PC-3 (cell line): ENCODE measurements at regions not wholly inside any gene's neighbourhood (a gene's known extent, or its start where the extent isn't known, plus 50 kb on each side); places are given as distances from the start of the nearest gene placed in this dataset.

Source experiments
- ATAC-seq: fragments of 200-7000 bp; cut with Tn5 transposase; 2 replicates; pipeline ENCODE4 v1.9.1; 2020; ENCODE audit warnings: mild to moderate bottlenecking, moderate library complexity
- BruUV-seq: library from RNA; stranded (reverse); fragments of 400-500 nt; replicated peaks from 2 replicates; lab custom pipeline; 2021; lab: Mats Ljungman, UMichigan
- CTCF ChIA-PET: fragments of 300-600 bp; sonication (Branson Sonifier 250); formaldehyde crosslinking; loops from one replicate; lab custom pipeline; 2022; ENCODE audit warnings: antibody characterized with exemption; lab: Charles Lee
- POLR2A ChIA-PET: fragments of 300-600 bp; sonication (Branson Sonifier 250); formaldehyde crosslinking; loops from one replicate; lab custom pipeline; 2022; ENCODE audit warnings: antibody characterized with exemption; ENCODE audit not compliant: unreplicated experiment; lab: Charles Lee
- DNase-seq: peaks from one replicate; pipeline ENCODE4 v3.0.0-alpha.2; 2015
- H2AFZ ChIP-seq: fragments of 300-600 bp; sonication (generic); 2 replicates; pipeline ENCODE4 v1.6.0; 2016; ENCODE audit warnings: antibody characterized with exemption, low read length
- H3F3A ChIP-seq: fragments of 300-600 bp; sonication (generic); one replicate; pipeline ENCODE4 v1.6.0; 2017; ENCODE audit warnings: antibody characterized with exemption, low read length, control low read depth, mild to moderate bottlenecking; ENCODE audit not compliant: unreplicated experiment
- H3K27ac ChIP-seq: fragments of 300-600 bp; sonication (generic); 2 replicates; pipeline ENCODE4 v1.5.1; 2016; ENCODE audit warnings: mild to moderate bottlenecking, low read length
- H3K27me3 ChIP-seq: fragments of 300-600 bp; sonication (generic); 2 replicates; pipeline ENCODE4 v1.6.1; 2016; ENCODE audit warnings: low read length, mixed read lengths
- H3K36me3 ChIP-seq: fragments of 300-600 bp; sonication (generic); 2 replicates; pipeline ENCODE4 v1.6.1; 2016; ENCODE audit warnings: low read depth, mixed run types, low read length, mixed read lengths
- H3K4me1 ChIP-seq: fragments of 300-600 bp; sonication (generic); 2 replicates; pipeline ENCODE4 v1.5.1; 2016; ENCODE audit warnings: low read length; ENCODE audit not compliant: insufficient read depth
- H3K4me2 ChIP-seq: fragments of 300-600 bp; sonication (generic); 2 replicates; pipeline ENCODE4 v1.6.0; 2016; ENCODE audit warnings: low read length
- H3K4me3 ChIP-seq: fragments of 300-600 bp; sonication (generic); 2 replicates; pipeline ENCODE4 v1.5.1; 2016; ENCODE audit warnings: mild to moderate bottlenecking, low read length, mixed read lengths
- H3K79me2 ChIP-seq: fragments of 300-600 bp; sonication (generic); 2 replicates; pipeline ENCODE4 v1.6.1; 2017; ENCODE audit warnings: low read length, mixed read lengths
- H3K9ac ChIP-seq: fragments of 300-600 bp; sonication (generic); 2 replicates; pipeline ENCODE4 v1.6.0; 2016; ENCODE audit warnings: mild to moderate bottlenecking, low read length
- H3K9me2 ChIP-seq: fragments of 300-600 bp; sonication (generic); replicated peaks from 2 replicates; pipeline ENCODE4 v1.6.1; 2016; ENCODE audit warnings: mixed run types, low read length, mixed read lengths
- H3K9me3 ChIP-seq: fragments of 300-600 bp; sonication (generic); 2 replicates; pipeline ENCODE4 v1.6.1; 2016; ENCODE audit warnings: low read length, mixed read lengths
- H4K20me1 ChIP-seq: fragments of 300-600 bp; sonication (generic); 2 replicates; pipeline ENCODE4 v1.6.1; 2016; ENCODE audit warnings: low read length, mixed read lengths
- CTCF ChIP-seq: fragments of 300-600 bp; sonication (generic); conservative IDR thresholded peaks from 2 replicates; pipeline ENCODE4 v1.5.1; 2017; ENCODE audit warnings: antibody characterized with exemption, low read depth, mild to moderate bottlenecking, low read length
- EZH2 ChIP-seq: fragments of 300-600 bp; sonication (generic); IDR thresholded peaks from one replicate; pipeline ENCODE4 v1.6.1; 2017; ENCODE audit warnings: antibody characterized with exemption, mild to moderate bottlenecking, low read length; ENCODE audit not compliant: unreplicated experiment
- EZH2phosphoT487 ChIP-seq: fragments of 300-600 bp; sonication (generic); IDR thresholded peaks from 2 replicates; pipeline ENCODE4 v1.6.1; 2018; ENCODE audit warnings: mild to moderate bottlenecking, antibody characterized with exemption, low read length, borderline replicate concordance
- intact Hi-C: fragments of 100-400 bp; cut with micrococcal nuclease; formaldehyde crosslinking; loops from 2 replicates; pipeline ENCODE4 v1.9.0; 2023

DNA sequence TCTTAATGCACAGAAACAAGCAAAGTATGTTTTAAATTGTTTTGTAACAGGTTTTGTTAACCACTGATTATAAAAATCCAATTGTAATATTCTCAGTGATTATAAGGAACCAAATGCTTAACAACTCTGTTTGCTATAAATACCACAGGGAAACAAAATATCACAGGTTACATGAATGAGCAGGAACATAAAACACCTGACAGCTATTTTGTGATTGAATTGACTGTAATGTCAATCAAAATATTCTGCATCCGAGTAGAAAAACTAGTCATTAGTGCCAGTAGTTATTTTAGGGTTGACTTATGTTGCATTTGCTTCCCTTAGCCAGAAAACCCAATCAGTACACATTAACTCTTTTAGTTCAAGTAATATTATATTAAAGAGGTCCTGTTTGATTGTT, 1707.8 kb upstream of the ACO1 start:
- no peaks in the 10 kb centered on the region for H3K79me2 ChIP-seq
- no peaks in the 10 kb centered on the region for H3K36me3 ChIP-seq
- no peaks in the 10 kb centered on the region for H3K4me1 ChIP-seq
- no peak overlapping the region for H3K4me2 ChIP-seq
- H3K9ac ChIP-seq = no peak overlapping the region
- no peaks in the 10 kb centered on the region for H3K9me2 ChIP-seq
- ChIA-PET CTCF (no interaction called here), POLR2A (no interaction called here)
- ATAC-seq (no peak), DNase-seq (no peak)
- H3K4me3 ChIP-seq = no peak overlapping the region
- H3F3A ChIP-seq = no peaks in the 10 kb centered on the region
- H2AFZ ChIP-seq = no peak overlapping the region
- H3K9me3 ChIP-seq = no peaks in the 10 kb centered on the region
- TF ChIP-seq EZH2phosphoT487 (no peak), CTCF (no peak), EZH2 (no peak)
- BruUV-seq = no TSS peak
- no peak overlapping the region for H3K27ac ChIP-seq
- intact Hi-C loops = no loop called here
- no peaks in the 10 kb centered on the region for H4K20me1 ChIP-seq
- no peaks in the 10 kb centered on the region for H3K27me3 ChIP-seq

GRCh38 chr9:30677221-30677620, 1707.2 kb upstream of the ACO1 start:
- Histone ChIP-seq H3K9ac (no peak overlapping the region), H3F3A (no peaks in the 10 kb centered on the region), H3K9me2 (no peaks in the 10 kb centered on the region), H4K20me1 (no peaks in the 10 kb centered on the region), H3K9me3 (no peaks in the 10 kb centered on the region), H3K4me2 (no peak overlapping the region), H2AFZ (no peak overlapping the region), H3K4me3 (no peak overlapping the region), H3K27me3 (no peaks in the 10 kb centered on the region), H3K79me2 (no peaks in the 10 kb centered on the region), H3K4me1 (no peaks in the 10 kb centered on the region), H3K27ac (no peak overlapping the region), H3K36me3 (no peaks in the 10 kb centered on the region)
- TF ChIP-seq CTCF (no peak), EZH2 (no peak), EZH2phosphoT487 (no peak)
- DNase-seq (no peak), ATAC-seq (no peak)
- ChIA-PET POLR2A (no interaction called here), CTCF (no interaction called here)
- no TSS peak for BruUV-seq
- intact Hi-C loops = no loop called here

- DNase-seq (no peak), ATAC-seq (no peak)
- Histone ChIP-seq H4K20me1 (no peaks in the 10 kb centered on the region), H3K4me1 (no peaks in the 10 kb centered on the region), H3K36me3 (no peaks in the 10 kb centered on the region), H3K27me3 (no peaks in the 10 kb centered on the region), H3K4me3 (no peak overlapping the region), H3K9ac (no peak overlapping the region), H3K79me2 (no peaks in the 10 kb centered on the region), H3K4me2 (no peak overlapping the region), H3F3A (no peaks in the 10 kb centered on the region), H2AFZ (no peak overlapping the region), H3K9me3 (no peaks in the 10 kb centered on the region), H3K27ac (no peak overlapping the region), H3K9me2 (no peaks in the 10 kb centered on the region)
- ChIA-PET CTCF (no interaction called here), POLR2A (no interaction called here)
- intact Hi-C loops = no loop called here
- TF ChIP-seq CTCF (no peak), EZH2phosphoT487 (no peak), EZH2 (no peak)
- no TSS peak for BruUV-seq
Measured at GRCh38 chr9:30688801-30689200, 1695.6 kb upstream of the ACO1 start.
